Chondrocyte (in vitro differentiated cells): ENCODE measurements at regions not wholly inside any gene's neighbourhood (a gene's known extent, or its start where the extent isn't known, plus 50 kb on each side); places are given as distances from the start of the nearest gene placed in this dataset.

Source experiments
- DNase-seq: peaks from one replicate; pipeline ENCODE4 v3.0.0; 2021; ENCODE audit warnings: mixed read lengths, low spot score
- H3K27ac Mint-ChIP-seq: one replicate; pipeline ENCODE4 v1.8.0; 2021; ENCODE audit warnings: mild to moderate bottlenecking, moderate library complexity, mixed read lengths; ENCODE audit not compliant: unreplicated experiment
- H3K27me3 Mint-ChIP-seq: 2 replicates; pipeline ENCODE4 v1.8.0; 2021; ENCODE audit warnings: low read depth, mixed read lengths
- H3K36me3 Mint-ChIP-seq: 2 replicates; pipeline ENCODE4 v1.8.0; 2021; ENCODE audit warnings: low read depth, mixed read lengths
- H3K4me1 Mint-ChIP-seq: 2 replicates; pipeline ENCODE4 v1.8.0; 2021; ENCODE audit warnings: low read depth, mild to moderate bottlenecking, mixed read lengths
- H3K4me3 Mint-ChIP-seq: one replicate; pipeline ENCODE4 v1.8.0; 2021; ENCODE audit warnings: mild to moderate bottlenecking, moderate library complexity, mixed read lengths; ENCODE audit not compliant: unreplicated experiment
- H3K9me3 Mint-ChIP-seq: 2 replicates; pipeline ENCODE4 v1.8.0; 2021; ENCODE audit warnings: low read depth, mixed read lengths
- TF ChIP-seq, protein P1 (sequence below): fragments of 200-600 bp; sonication (generic); IDR thresholded peaks from 2 replicates; pipeline ENCODE4 v1.5.0; 2021; ENCODE audit warnings: antibody characterized with exemption, mild to moderate bottlenecking, moderate library complexity

DNA sequence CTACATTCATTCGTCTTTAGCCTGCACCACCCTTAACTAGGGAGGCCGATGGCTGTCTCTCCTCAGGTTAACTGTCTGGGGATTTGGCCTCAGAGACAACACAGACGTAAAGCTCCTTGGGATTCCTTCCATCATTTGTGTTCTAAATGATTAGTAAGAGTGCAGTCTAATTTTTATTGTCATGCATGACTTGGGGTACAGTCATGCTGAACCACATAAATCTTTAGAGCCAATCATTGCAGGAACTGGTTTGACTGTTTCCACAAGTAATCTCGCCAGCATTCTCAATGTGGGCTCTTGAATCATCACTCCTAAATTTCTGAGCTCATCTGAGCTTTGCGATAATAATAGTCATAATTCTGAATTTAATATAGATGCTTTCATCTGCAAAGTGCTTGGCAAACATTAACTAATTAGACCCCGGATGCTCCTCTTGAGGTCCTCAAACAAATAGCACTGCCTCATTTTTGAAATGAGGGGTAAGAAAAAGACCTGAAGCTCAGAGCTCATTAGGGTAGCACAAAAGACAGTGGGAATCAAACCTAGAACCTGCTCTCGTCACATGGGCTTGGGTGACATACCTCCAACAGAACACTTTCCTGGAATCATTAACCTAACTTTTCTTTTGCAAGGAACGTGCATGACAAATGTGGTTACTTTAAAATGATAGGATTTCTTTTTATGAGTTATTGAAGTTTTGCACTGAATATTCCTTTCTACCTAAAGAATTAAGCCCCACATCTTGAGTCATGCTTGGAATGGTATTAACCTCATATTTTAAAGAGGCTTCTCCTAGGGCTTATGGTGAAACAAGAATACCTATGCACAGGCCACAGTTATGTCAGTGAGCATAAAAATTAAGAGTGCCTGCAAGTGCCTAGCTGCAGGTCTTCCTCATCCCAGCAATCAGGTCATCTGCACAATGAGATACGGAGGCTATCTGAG, 118.9 kb upstream of the NRP1 start:
- H3K36me3 Mint-ChIP-seq = peaks cover 5% of the 10 kb centered on the region
- TF ChIP-seq, protein P1, sequence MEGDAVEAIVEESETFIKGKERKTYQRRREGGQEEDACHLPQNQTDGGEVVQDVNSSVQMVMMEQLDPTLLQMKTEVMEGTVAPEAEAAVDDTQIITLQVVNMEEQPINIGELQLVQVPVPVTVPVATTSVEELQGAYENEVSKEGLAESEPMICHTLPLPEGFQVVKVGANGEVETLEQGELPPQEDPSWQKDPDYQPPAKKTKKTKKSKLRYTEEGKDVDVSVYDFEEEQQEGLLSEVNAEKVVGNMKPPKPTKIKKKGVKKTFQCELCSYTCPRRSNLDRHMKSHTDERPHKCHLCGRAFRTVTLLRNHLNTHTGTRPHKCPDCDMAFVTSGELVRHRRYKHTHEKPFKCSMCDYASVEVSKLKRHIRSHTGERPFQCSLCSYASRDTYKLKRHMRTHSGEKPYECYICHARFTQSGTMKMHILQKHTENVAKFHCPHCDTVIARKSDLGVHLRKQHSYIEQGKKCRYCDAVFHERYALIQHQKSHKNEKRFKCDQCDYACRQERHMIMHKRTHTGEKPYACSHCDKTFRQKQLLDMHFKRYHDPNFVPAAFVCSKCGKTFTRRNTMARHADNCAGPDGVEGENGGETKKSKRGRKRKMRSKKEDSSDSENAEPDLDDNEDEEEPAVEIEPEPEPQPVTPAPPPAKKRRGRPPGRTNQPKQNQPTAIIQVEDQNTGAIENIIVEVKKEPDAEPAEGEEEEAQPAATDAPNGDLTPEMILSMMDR = no peak
- H3K27ac Mint-ChIP-seq = no peak overlapping the region
- H3K9me3 Mint-ChIP-seq = peaks cover 10% of the 10 kb centered on the region
- no peaks in the 10 kb centered on the region for H3K4me1 Mint-ChIP-seq
- H3K27me3 Mint-ChIP-seq = no peaks in the 10 kb centered on the region
- DNase-seq = no peak
- no peak overlapping the region for H3K4me3 Mint-ChIP-seq

DNA sequence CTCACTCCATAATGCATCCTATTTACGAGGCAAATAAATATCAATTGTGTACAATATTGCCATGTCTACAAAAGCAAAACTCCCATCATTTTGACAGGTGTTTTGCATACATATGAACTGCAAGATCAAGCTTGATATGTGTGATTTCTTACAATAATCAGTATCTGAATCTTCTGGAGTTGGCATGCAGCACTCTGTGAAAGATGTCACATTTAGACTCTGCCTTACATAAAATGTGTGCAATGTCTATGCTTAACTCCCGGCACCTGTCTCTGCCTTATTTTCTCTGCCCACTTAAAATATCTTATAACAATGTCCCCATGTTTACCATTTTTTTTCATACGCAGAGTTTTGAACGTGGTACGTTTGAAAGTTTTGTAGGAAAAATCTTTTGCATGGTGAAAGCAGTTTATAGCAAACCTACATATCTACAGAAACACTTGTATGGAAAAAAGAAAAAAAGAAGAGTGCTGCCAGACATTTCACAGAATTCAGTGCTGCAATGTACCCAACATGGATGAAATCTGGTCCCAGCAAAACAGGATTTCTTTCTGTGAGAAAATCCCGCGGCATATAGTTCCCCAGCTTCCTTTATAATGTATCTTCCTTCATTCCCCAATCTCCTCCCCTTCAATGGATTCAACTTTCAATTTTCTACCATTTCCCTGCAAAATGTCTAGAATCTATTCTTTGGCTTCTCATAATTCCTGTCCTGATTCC, 114.1 kb upstream of the NRP1 start:
- no peaks in the 10 kb centered on the region for H3K27me3 Mint-ChIP-seq
- no peak for DNase-seq
- H3K4me3 Mint-ChIP-seq = no peak overlapping the region

DNA sequence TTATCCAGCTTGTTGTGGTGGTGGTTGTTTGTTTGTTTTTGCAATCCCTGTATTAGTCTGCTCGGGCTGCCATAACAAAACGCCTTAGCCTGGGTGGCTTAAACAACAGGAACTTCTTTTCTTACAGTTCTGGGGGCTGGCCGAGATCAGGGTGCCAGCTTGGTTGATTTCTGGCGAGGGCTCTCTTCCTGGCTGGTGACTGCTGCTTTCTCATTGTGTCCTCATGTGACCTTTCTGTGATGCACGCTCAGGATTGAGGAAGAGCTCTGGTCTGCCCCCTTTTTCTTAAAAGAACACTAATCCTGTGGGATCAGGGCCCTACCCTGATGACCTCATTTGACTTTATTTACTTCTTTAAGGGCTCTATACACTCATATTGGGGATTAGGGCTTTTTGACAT, 107.1 kb upstream of the NRP1 start:
- H3K36me3 Mint-ChIP-seq = no peaks in the 10 kb centered on the region
- H3K4me1 Mint-ChIP-seq = no peaks in the 10 kb centered on the region
- H3K27me3 Mint-ChIP-seq = no peaks in the 10 kb centered on the region
- no peak for DNase-seq
- H3K27ac Mint-ChIP-seq = no peak overlapping the region
- no peaks in the 10 kb centered on the region for H3K9me3 Mint-ChIP-seq
- TF ChIP-seq, protein P1 = no peak
- no peak overlapping the region for H3K4me3 Mint-ChIP-seq

More for the DNA sequence above, 114.1 kb upstream of the NRP1 start:
- peaks cover 10% of the 10 kb centered on the region for H3K9me3 Mint-ChIP-seq
- no peak overlapping the region for H3K27ac Mint-ChIP-seq
- TF ChIP-seq, protein P1 = no peak
- H3K36me3 Mint-ChIP-seq = peaks cover 5% of the 10 kb centered on the region
- no peaks in the 10 kb centered on the region for H3K4me1 Mint-ChIP-seq

DNA sequence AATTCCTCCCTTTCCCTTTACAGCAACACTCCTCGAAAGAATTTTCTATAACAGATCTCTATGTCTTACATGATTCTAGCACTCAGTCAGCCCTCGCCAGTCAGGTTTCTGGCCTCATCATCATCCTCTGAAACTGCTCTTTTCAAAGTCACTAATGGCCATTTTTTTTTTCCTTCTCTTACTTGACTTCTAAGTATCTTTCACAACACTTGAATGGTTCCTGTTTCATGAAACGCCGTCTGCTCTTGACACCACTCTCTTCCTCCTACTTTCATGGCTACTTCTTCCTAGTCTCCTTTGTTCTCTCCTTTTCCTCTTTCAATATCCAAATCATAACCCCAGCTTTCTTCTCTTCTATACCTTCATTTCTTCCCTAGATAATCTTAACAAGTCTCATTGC, 100.5 kb upstream of the NRP1 start:
- Mint-ChIP-seq H3K4me3 (no peak overlapping the region), H3K27ac (no peak overlapping the region), H3K27me3 (no peaks in the 10 kb centered on the region), H3K36me3 (no peaks in the 10 kb centered on the region), H3K4me1 (no peaks in the 10 kb centered on the region), H3K9me3 (peaks cover 6% of the 10 kb centered on the region)
- TF ChIP-seq, protein P1 = no peak
- DNase-seq = no peak

DNA sequence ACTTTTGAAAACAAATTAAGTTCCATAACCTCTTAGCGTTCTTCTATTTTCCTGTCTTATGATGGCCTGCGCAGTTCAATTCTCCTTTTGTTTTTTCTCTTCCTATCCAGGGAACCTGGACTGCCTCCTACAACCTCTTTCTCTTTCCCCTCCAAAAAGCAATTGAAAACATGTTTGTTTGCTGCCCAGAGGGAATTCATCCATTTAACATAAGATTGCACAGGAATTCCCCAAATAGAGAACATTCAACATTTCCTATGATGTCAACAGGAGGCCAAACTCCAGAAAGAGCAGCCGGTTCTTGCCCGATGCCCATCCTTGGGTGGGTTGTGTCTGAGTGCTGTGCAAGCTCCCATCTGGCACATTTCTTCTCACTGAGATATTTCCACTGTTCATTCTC, 94.2 kb upstream of the NRP1 start:
- H3K27me3 Mint-ChIP-seq = no peaks in the 10 kb centered on the region
- no peak for DNase-seq
- H3K36me3 Mint-ChIP-seq = no peaks in the 10 kb centered on the region

More for the DNA sequence above, 94.2 kb upstream of the NRP1 start:
- Mint-ChIP-seq H3K9me3 (peaks cover 6% of the 10 kb centered on the region), H3K4me3 (no peak overlapping the region), H3K4me1 (peaks cover 11% of the 10 kb centered on the region), H3K27ac (no peak overlapping the region)
- TF ChIP-seq, protein P1 = no peak
